Natural killer cell (primary cell): ENCODE measurements at regions not wholly inside any gene's neighbourhood (a gene's known extent, or its start where the extent isn't known, plus 50 kb on each side); places are given as distances from the start of the nearest gene placed in this dataset.
"Not testable (repeated sequence)": the region's sequence is repeated elsewhere in the genome, so short reads cannot be mapped to it uniquely, and the experiment has no call there.

ENCODE experiments used
- ATAC-seq, 3 donors: fragments of 150-1000 bp in 2 of 3; fragments of 200-7000 bp in 1 of 3; cut with Tn5 transposase; 1 replicate in 1 of 3; 2 replicates in 2 of 3; pipeline ENCODE4 v1.10.0; 2021; ENCODE audit warnings: mild to moderate bottlenecking in 2 of 3, moderate library complexity in 2 of 3
- DNase-seq, 2 donors: peaks; one replicate each; pipeline versions ENCODE4 v3.0.0 to v3.0.0-alpha.2; 2013 to 2021; ENCODE audit warnings: mixed read lengths in 1 of 2
- H3K27ac ChIP-seq: one replicate; pipeline ENCODE4 v1.5.1; 2013; ENCODE audit warnings: mild to moderate bottlenecking, low read length
- H3K27me3 ChIP-seq: one replicate; pipeline ENCODE4 v1.6.1; 2013; ENCODE audit warnings: low read length; ENCODE audit not compliant: control insufficient read depth, insufficient read depth
- H3K36me3 ChIP-seq: one replicate; pipeline ENCODE4 v1.6.1; 2013; ENCODE audit warnings: low read length; ENCODE audit not compliant: control insufficient read depth, insufficient read depth
- H3K4me1 ChIP-seq: one replicate; pipeline ENCODE4 v1.6.1; 2013; ENCODE audit warnings: low read length; ENCODE audit not compliant: control insufficient read depth, insufficient read depth
- H3K4me3 ChIP-seq: one replicate; pipeline ENCODE4 v1.5.1; 2013; ENCODE audit warnings: low read length
- H3K9me3 ChIP-seq: one replicate; pipeline ENCODE4 v1.6.1; 2013; ENCODE audit warnings: low read length; ENCODE audit not compliant: control insufficient read depth, insufficient read depth
- H3K27ac Mint-ChIP-seq, 2 donors: one replicate each; pipeline ENCODE4 v1.8.0; 2022; ENCODE audit warnings: mild to moderate bottlenecking in 2 of 2, mixed read lengths in 2 of 2, moderate library complexity in 1 of 2
- H3K27me3 Mint-ChIP-seq, 2 donors: one replicate each; pipeline ENCODE4 v1.8.0; 2022; ENCODE audit warnings: low read depth in 2 of 2, mixed read lengths in 2 of 2
- H3K36me3 Mint-ChIP-seq: one replicate; pipeline ENCODE4 v1.8.0; 2022; ENCODE audit warnings: mixed read lengths
- H3K4me1 Mint-ChIP-seq, 2 donors: one replicate each; pipeline ENCODE4 v1.8.0; 2022; ENCODE audit warnings: mixed read lengths in 2 of 2
- H3K4me3 Mint-ChIP-seq: one replicate; pipeline ENCODE4 v1.8.0; 2022; ENCODE audit warnings: mild to moderate bottlenecking, moderate library complexity, mixed read lengths
- H3K9me3 Mint-ChIP-seq, 2 donors: one replicate each; pipeline ENCODE4 v1.8.0; 2022; ENCODE audit warnings: mixed read lengths in 2 of 2
- CTCF ChIP-seq: fragments of 200-600 bp; IDR thresholded peaks from one replicate; pipeline ENCODE4 v1.8.0; 2022; ENCODE audit warnings: antibody characterized with exemption
- WGBS: methylation state at CpG from one replicate; pipeline ENCODE4 v1.1.7; 2013; ENCODE audit warnings: missing lambda C conversion rate; ENCODE audit not compliant: insufficient coverage; 5-methylcytosine and 5-hydroxymethylcytosine counted together
- intact Hi-C: fragments of 100-400 bp; cut with micrococcal nuclease; formaldehyde crosslinking; loops from one replicate; pipeline ENCODE4 v1.14.2; 2022

DNA sequence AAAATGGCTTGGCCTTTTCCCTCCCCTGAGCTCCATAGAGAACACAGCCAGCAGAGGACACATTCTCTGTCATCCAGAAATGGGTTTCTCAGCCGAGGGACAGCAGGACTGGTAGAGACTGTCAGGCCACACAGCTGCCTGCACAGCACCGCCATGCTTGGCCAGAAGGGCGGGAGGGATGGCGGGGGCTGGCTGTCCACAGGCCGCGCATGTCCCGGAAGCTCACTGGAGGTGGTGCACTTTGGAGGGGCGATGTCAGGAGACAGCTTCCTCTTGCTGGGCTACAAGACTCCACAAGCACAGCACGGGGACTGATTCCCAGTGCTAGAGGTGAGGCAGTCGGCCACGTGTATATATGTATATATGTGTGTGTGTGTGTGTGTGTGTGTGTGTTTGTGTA is 125.3 kb downstream of the GOLGA6L4 start:
- not testable (repeated sequence) for ATAC-seq, DNase-seq

DNA sequence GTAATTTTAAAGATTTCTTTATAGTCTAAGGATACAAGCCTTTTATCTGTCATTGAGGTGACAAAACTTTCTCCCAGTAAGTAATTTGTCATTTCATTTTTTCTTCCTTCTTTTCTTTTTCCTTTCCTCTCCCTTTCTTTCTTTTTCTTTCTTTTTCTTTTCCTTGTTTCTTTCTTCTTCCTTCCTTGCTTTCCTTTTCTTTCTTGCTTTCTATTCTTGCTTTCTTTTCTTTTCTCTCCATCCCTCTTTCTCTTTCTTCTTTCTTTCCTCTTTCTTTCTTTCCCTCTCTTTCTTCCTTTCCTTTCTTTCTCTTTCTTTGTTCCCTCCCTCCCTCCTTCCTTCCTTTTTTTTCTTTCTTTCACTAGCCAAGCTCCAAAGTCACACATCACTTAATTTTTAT is 148.8 kb downstream of the GOLGA6L4 start:
- H3K4me3 ChIP-seq, H3K27ac ChIP-seq, H3K4me1 ChIP-seq, H3K4me3 Mint-ChIP-seq, H3K9me3 ChIP-seq, H3K9me3 Mint-ChIP-seq, ATAC-seq, H3K4me1 Mint-ChIP-seq, H3K27ac Mint-ChIP-seq, intact Hi-C loops, H3K27me3 ChIP-seq, DNase-seq, H3K36me3 ChIP-seq, H3K36me3 Mint-ChIP-seq: not testable (repeated sequence)
- peaks cover 9 to 11% of the 10 kb centered on the region in 2 donors for H3K27me3 Mint-ChIP-seq

More for the DNA sequence above, 125.3 kb downstream of the GOLGA6L4 start:
- H3K36me3 ChIP-seq, H3K4me3 Mint-ChIP-seq, H3K27ac Mint-ChIP-seq, H3K9me3 ChIP-seq, H3K27me3 Mint-ChIP-seq, intact Hi-C loops, H3K9me3 Mint-ChIP-seq, H3K4me1 Mint-ChIP-seq, H3K4me1 ChIP-seq, H3K4me3 ChIP-seq, H3K27ac ChIP-seq, H3K36me3 Mint-ChIP-seq, H3K27me3 ChIP-seq: not testable (repeated sequence)
- no CpG with 5 or more reads among the region's 11 CpGs for WGBS

DNA sequence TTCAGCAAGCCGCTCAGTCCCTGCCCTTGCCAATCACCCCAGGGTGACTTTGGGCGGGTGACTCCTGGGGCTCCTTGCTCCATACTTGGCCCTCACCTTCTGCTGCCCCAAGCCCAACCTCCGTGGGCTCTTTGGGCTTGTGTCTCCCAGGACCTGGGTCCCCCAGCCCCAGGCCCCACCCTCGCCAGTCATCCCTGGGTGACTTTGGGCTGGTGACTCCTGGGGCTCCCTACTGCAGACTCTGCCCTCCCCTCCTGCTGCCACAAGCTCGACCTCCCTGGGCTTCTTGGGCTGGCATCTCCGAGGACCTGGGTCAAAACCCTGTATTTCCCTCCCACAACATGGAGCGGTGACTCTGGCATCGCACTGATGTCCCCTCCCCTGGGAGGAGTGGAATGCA is 151.5 kb downstream of the GOLGA6L4 start:
- Histone ChIP-seq H3K4me3 (no peak overlapping the region), H3K27ac (no peak overlapping the region), H3K4me1 (no peaks in the 10 kb centered on the region), H3K27me3 (no peaks in the 10 kb centered on the region), H3K9me3 (no peaks in the 10 kb centered on the region), H3K36me3 (no peaks in the 10 kb centered on the region)
- Mint-ChIP-seq H3K27ac (no peak overlapping the region), H3K9me3 (no peaks in the 10 kb centered on the region), H3K4me1 (no peaks in the 10 kb centered on the region), H3K4me3 (no peak overlapping the region), H3K27me3 (peaks cover 20 to 28% of the 10 kb centered on the region in 2 donors), H3K36me3 (no peaks in the 10 kb centered on the region)
- intact Hi-C loops, result no loop called here
- WGBS, result 78% methylated on average over 8 of the region's 8 CpGs
- DNase-seq (no peak), ATAC-seq (no peak)
- no peak for TF ChIP-seq CTCF

GRCh38 chr15:84388201-84388600 is 152.6 kb downstream of the GOLGA6L4 start:
- H3K4me3 Mint-ChIP-seq, H3K36me3 ChIP-seq, DNase-seq, H3K9me3 Mint-ChIP-seq, H3K27me3 ChIP-seq, ATAC-seq, H3K4me3 ChIP-seq, H3K4me1 ChIP-seq, H3K36me3 Mint-ChIP-seq, H3K27ac Mint-ChIP-seq, H3K9me3 ChIP-seq, H3K27ac ChIP-seq, intact Hi-C loops, H3K4me1 Mint-ChIP-seq: not testable (repeated sequence)
- peaks cover 20 to 28% of the 10 kb centered on the region in 2 donors for H3K27me3 Mint-ChIP-seq
- no CpG with 5 or more reads among the region's 1 CpG for WGBS

DNA sequence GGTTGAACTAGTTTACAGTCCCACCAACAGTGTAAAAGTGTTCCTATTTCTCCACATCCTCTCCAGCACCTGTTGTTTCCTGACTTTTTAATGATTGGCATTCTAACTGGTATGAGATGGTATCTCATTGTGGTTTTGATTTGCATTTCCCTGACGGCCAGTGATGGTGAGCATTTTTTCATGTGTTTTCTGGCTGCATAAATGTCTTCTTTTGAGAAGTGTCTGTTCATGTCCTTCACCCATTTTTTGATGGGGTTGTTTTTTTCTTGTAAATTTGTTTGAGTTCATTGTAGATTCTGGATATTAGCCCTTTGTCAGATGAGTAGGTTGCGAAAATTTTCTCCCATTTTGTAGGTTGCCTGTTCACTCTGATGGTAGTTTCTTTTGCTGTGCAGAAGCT is 153.1 kb downstream of the GOLGA6L4 start:
- H3K4me3 Mint-ChIP-seq, H3K4me1 ChIP-seq, H3K4me3 ChIP-seq, intact Hi-C loops, H3K27ac Mint-ChIP-seq, H3K9me3 ChIP-seq, H3K9me3 Mint-ChIP-seq, ATAC-seq, H3K36me3 ChIP-seq, H3K4me1 Mint-ChIP-seq, H3K27me3 ChIP-seq, DNase-seq, H3K36me3 Mint-ChIP-seq, H3K27ac ChIP-seq: not testable (repeated sequence)
- no CpG with 5 or more reads among the region's 2 CpGs for WGBS
- peaks cover 20 to 28% of the 10 kb centered on the region in 2 donors for H3K27me3 Mint-ChIP-seq

DNA sequence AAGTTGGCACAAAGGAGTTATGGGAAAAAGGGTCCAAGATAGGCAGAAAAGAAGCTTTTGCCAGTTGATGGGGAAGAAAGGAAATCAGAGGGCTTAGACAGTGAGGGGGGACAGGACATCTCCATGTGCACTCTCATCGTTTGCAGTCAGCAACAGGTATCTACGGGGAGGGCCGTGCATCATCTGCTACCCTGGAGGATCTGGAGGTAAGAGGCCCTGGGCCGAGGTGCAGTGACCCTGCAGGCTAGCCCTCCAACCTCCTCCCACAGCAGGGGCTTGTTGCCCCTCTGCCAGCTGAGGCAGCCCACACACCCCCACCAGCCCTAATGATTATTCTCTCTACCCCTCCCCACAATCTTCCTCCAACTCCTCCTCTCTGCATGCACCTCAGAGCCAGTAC is 154.8 kb downstream of the GOLGA6L4 start:
- WGBS, result 83% methylated on average over 4 of the region's 4 CpGs
- peaks cover 12 to 28% of the 10 kb centered on the region in 2 donors for H3K27me3 Mint-ChIP-seq
- H3K36me3 ChIP-seq, DNase-seq, H3K4me1 ChIP-seq, ATAC-seq, H3K27ac ChIP-seq, H3K9me3 Mint-ChIP-seq, H3K9me3 ChIP-seq, intact Hi-C loops, H3K4me3 ChIP-seq, H3K36me3 Mint-ChIP-seq, H3K4me3 Mint-ChIP-seq, H3K27ac Mint-ChIP-seq, H3K4me1 Mint-ChIP-seq, H3K27me3 ChIP-seq: not testable (repeated sequence)
